IMR-90 (cell line): ENCODE measurements at regions not wholly inside any gene's neighbourhood (a gene's known extent, or its start where the extent isn't known, plus 50 kb on each side); places are given as distances from the start of the nearest gene placed in this dataset.

Source experiments
- ATAC-seq: fragments of 200-7000 bp; cut with Tn5 transposase; 2 replicates; pipeline ENCODE4 v1.9.1; 2020; ENCODE audit warnings: low read depth, mild to moderate bottlenecking, moderate library complexity
- BruUV-seq: library from RNA; stranded (reverse); fragments of 400-500 nt; replicated peaks from 2 replicates; lab custom pipeline; 2021; lab: Mats Ljungman, UMichigan
- CTCF ChIA-PET: fragments of 300-600 bp; formaldehyde crosslinking; extraction: SDS; loops from one replicate; lab custom pipeline; 2021; ENCODE audit warnings: antibody characterized with exemption; lab: Yijun Ruan, JAX
- POLR2A ChIA-PET: fragments of 300-600 bp; sonication (Branson Sonifier 250); formaldehyde crosslinking; loops from one replicate; lab custom pipeline; 2022; ENCODE audit warnings: antibody characterized with exemption; ENCODE audit not compliant: unreplicated experiment; lab: Charles Lee
- DNase-seq: peaks from one replicate; pipeline ENCODE4 v3.0.0; 2013
- H2AFZ ChIP-seq: replicated peaks from 2 replicates; pipeline ENCODE3; 2013; ENCODE audit warnings: low read length, mild to moderate bottlenecking; ENCODE audit not compliant: poor library complexity
- H2AK5ac ChIP-seq: 2 replicates; pipeline ENCODE4 v1.6.1; 2013; ENCODE audit warnings: low read depth, low read length, inconsistent platforms
- H2AK9ac ChIP-seq: replicated peaks from 2 replicates; pipeline ENCODE3; 2013; ENCODE audit warnings: mild to moderate bottlenecking, low read depth, low read length, moderate library complexity; ENCODE audit not compliant: poor library complexity
- H2BK120ac ChIP-seq: 2 replicates; pipeline ENCODE4 v1.6.1; 2013; ENCODE audit warnings: low read depth, low read length, inconsistent platforms
- H2BK15ac ChIP-seq: 3 replicates; pipeline ENCODE4 v1.6.1; 2013; ENCODE audit warnings: low read depth, low read length, inconsistent platforms
- H2BK20ac ChIP-seq: 2 replicates; pipeline ENCODE4 v1.6.1; 2013; ENCODE audit warnings: low read depth, mild to moderate bottlenecking, inconsistent platforms, low read length, moderate library complexity
- H2BK5ac ChIP-seq: 2 replicates; pipeline ENCODE4 v1.6.1; 2013; ENCODE audit warnings: mild to moderate bottlenecking, low read depth, low read length, inconsistent platforms; ENCODE audit not compliant: poor library complexity, severe bottlenecking
- H3K14ac ChIP-seq: replicated peaks from 2 replicates; pipeline ENCODE4 v1.6.1; 2013; ENCODE audit warnings: low read depth, low read length, inconsistent platforms
- H3K18ac ChIP-seq: 2 replicates; pipeline ENCODE4 v1.6.1; 2013; ENCODE audit warnings: low read depth, low read length, control low read depth
- H3K23ac ChIP-seq: 2 replicates; pipeline ENCODE4 v1.6.1; 2013; ENCODE audit warnings: low read depth, low read length, inconsistent platforms
- H3K27ac ChIP-seq: 2 replicates; pipeline ENCODE4 v1.5.1; 2013; ENCODE audit warnings: mild to moderate bottlenecking, control low read depth, low read length; ENCODE audit not compliant: insufficient read depth
- H3K27me3 ChIP-seq: 2 replicates; pipeline ENCODE4 v1.6.1; 2013; ENCODE audit warnings: low read length; ENCODE audit not compliant: control insufficient read depth, insufficient read depth
- H3K36me3 ChIP-seq: 2 replicates; pipeline ENCODE4 v1.6.1; 2013; ENCODE audit warnings: low read length, mixed read lengths; ENCODE audit not compliant: control insufficient read depth, insufficient read depth
- H3K4ac ChIP-seq: 2 replicates; pipeline ENCODE4 v1.6.1; 2013; ENCODE audit warnings: low read depth, low read length, inconsistent platforms
- H3K4me1 ChIP-seq: 2 replicates; pipeline ENCODE4 v1.6.1; 2013; ENCODE audit warnings: low read length, mixed read lengths; ENCODE audit not compliant: control insufficient read depth, insufficient read depth
- H3K4me2 ChIP-seq: 2 replicates; pipeline ENCODE4 v1.6.1; 2013; ENCODE audit warnings: low read depth, mild to moderate bottlenecking, control low read depth, low read length, moderate library complexity
- H3K4me3 ChIP-seq: 2 replicates; pipeline ENCODE4 v1.5.1; 2013; ENCODE audit warnings: low read depth, mild to moderate bottlenecking, control low read depth, low read length, moderate library complexity; ENCODE audit not compliant: insufficient read depth
- H3K56ac ChIP-seq: 2 replicates; pipeline ENCODE4 v1.6.1; 2013; ENCODE audit warnings: low read length, inconsistent platforms; ENCODE audit not compliant: insufficient read depth; ENCODE audit errors: extremely low read depth
- H3K79me1 ChIP-seq, 2 experiments: 2 replicates each; pipeline ENCODE4 v1.6.1; 2013; ENCODE audit warnings: low read length in 2 of 2, inconsistent platforms in 1 of 2, low read depth in 1 of 2
- H3K9ac ChIP-seq: 2 replicates; pipeline ENCODE4 v1.6.1; 2013; ENCODE audit warnings: low read depth, low read length, control low read depth
- H3K9me1 ChIP-seq: 2 replicates; pipeline ENCODE4 v1.6.1; 2013; ENCODE audit warnings: low read length, inconsistent platforms; ENCODE audit not compliant: insufficient read depth
- H3K9me3 ChIP-seq: 2 replicates; pipeline ENCODE4 v1.6.1; 2013; ENCODE audit warnings: low read length; ENCODE audit not compliant: control insufficient read depth, insufficient read depth
- H4K20me1 ChIP-seq: 2 replicates; pipeline ENCODE4 v1.6.1; 2013; ENCODE audit warnings: low read length, inconsistent platforms; ENCODE audit not compliant: insufficient read depth
- H4K5ac ChIP-seq: 2 replicates; pipeline ENCODE4 v1.6.1; 2013; ENCODE audit warnings: mild to moderate bottlenecking, low read depth, low read length, control low read depth
- H4K8ac ChIP-seq, 2 experiments: 2 replicates each; pipeline ENCODE4 v1.6.1; 2013; ENCODE audit warnings: low read depth in 2 of 2, low read length in 2 of 2, control low read depth in 1 of 2, inconsistent platforms in 1 of 2
- H4K91ac ChIP-seq: 2 replicates; pipeline ENCODE4 v1.6.1; 2013; ENCODE audit warnings: low read depth, low read length, inconsistent platforms; ENCODE audit not compliant: insufficient read depth
- SMC3 ChIP-seq: fragments of 150-350 bp; IDR thresholded peaks from 2 replicates; pipeline ENCODE4 v1.6.1; 2016; ENCODE audit warnings: low read depth, mild to moderate bottlenecking, antibody characterized with exemption, low read length, moderate library complexity
- WGBS, 2 experiments: methylation state at CpG; one replicate each; pipeline versions ENCODE4 v1.1.5 to v1.1.7; 2013; ENCODE audit warnings: missing lambda C conversion rate in 2 of 2; ENCODE audit not compliant: insufficient read length in 1 of 2; ENCODE audit errors: extremely low coverage in 2 of 2; 5-methylcytosine and 5-hydroxymethylcytosine counted together
- dilution Hi-C: fragments of 300-500 bp; cut with HindIII; formaldehyde crosslinking; loops from one replicate; pipeline ENCODE4 v1.14.3; 2018; ENCODE audit warnings: low sequenced_read_pairs; ENCODE audit not compliant: unreplicated experiment
- in situ Hi-C: fragments of 300-500 bp; cut with MboI; formaldehyde crosslinking; loops from 3 replicates; pipeline ENCODE4 v1.14.3; 2019; ENCODE audit warnings: low sequenced_read_pairs, inconsistent platforms, mixed read lengths
- intact Hi-C: fragments of 100-400 bp; cut with micrococcal nuclease; formaldehyde crosslinking; loops from 2 replicates; pipeline ENCODE4 v1.10.0; 2022

GRCh38 chr1:208670778-208671177 lies 426.6 kb upstream of the PLXNA2 start:
- in situ Hi-C loops (no loop called here), dilution Hi-C loops (no loop called here), intact Hi-C loops (no loop called here)
- Histone ChIP-seq H3K4me2 (no peak overlapping the region), H3K27ac (no peak overlapping the region), H3K36me3 (no peaks in the 10 kb centered on the region), H4K8ac (no peak overlapping the region), H2BK20ac (no peak overlapping the region), H4K5ac (no peak overlapping the region), H3K27me3 (no peaks in the 10 kb centered on the region), H2BK120ac (no peak overlapping the region), H3K56ac (no peak overlapping the region), H3K4ac (no peak overlapping the region), H3K9ac (no peak overlapping the region), H3K18ac (no peak overlapping the region), H2BK15ac (no peak overlapping the region), H3K4me1 (no peaks in the 10 kb centered on the region), H3K9me1 (no peaks in the 10 kb centered on the region), H3K4me3 (no peak overlapping the region), H2AK9ac (no peak overlapping the region), H3K23ac (no peak overlapping the region), H4K20me1 (no peaks in the 10 kb centered on the region), H3K79me1 (no peaks in the 10 kb centered on the region), H2AFZ (no peak overlapping the region), H2BK5ac (no peak overlapping the region), H4K91ac (no peak overlapping the region), H2AK5ac (no peak overlapping the region), H3K9me3 (no peaks in the 10 kb centered on the region; the same call in 1 of the 2 replicates), H3K14ac (no peak overlapping the region)
- DNase-seq: no peak
- ATAC-seq: no peak
- no peak for TF ChIP-seq SMC3
- POLR2A ChIA-PET: no interaction called here
- BruUV-seq: no TSS peak
- CTCF ChIA-PET: no interaction called here
- no CpG with 5 or more reads among the region's 2 CpGs for WGBS, 2 experiments
